ENCODE measurements at regions not wholly inside any gene's neighbourhood (a gene's known extent, or its start where the extent isn't known, plus 50 kb on each side); places are given as distances from the start of the nearest gene placed in this dataset.

DNA sequence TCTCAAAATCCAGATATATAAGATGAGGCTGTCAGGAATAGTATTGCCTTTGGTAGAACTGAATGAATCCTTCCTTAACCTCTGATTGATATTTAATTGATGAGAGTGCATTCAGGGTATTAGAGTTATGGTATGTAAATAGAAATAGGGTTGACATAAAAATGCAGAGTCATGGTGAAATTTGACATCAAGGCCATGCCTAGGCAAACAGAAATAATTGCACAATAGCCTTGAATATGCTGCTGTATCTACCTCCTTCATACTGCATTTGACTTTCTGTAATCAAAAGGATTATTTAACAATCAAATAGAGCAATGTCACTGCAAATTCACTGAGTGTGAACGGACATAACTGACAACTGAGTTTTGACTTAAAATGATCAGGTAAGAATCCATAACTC, 1316.3 kb downstream of the STIM2 start:
- no peaks in the 10 kb centered on the region for H3K36me3 Mint-ChIP-seq
- H3K4me3 Mint-ChIP-seq, result no peak overlapping the region

GRCh38 chr4:28177641-28178040, 1317.0 kb downstream of the STIM2 start:
- Mint-ChIP-seq H3K27me3 (no peaks in the 10 kb centered on the region), H3K27ac (no peak overlapping the region)

More for the DNA sequence above, 1316.3 kb downstream of the STIM2 start:
- Mint-ChIP-seq H3K9me3 (peaks cover 5% of the 10 kb centered on the region), H3K27me3 (no peaks in the 10 kb centered on the region), H3K4me1 (no peaks in the 10 kb centered on the region), H3K27ac (no peak overlapping the region)

GRCh38 chr4:28179126-28179525, 1318.5 kb downstream of the STIM2 start:
- no peak overlapping the region for H3K4me3 Mint-ChIP-seq
- H3K4me1 Mint-ChIP-seq, result no peaks in the 10 kb centered on the region

More at GRCh38 chr4:28177641-28178040, 1317.0 kb downstream of the STIM2 start:
- no peaks in the 10 kb centered on the region for H3K36me3 Mint-ChIP-seq
- H3K4me1 Mint-ChIP-seq, result no peaks in the 10 kb centered on the region
- H3K4me3 Mint-ChIP-seq, result no peak overlapping the region
- peaks cover 8% of the 10 kb centered on the region for H3K9me3 Mint-ChIP-seq

GRCh38 chr4:28209371-28209924, 1348.8 kb downstream of the STIM2 start:
- H3K4me3 Mint-ChIP-seq, result no peak overlapping the region

More at GRCh38 chr4:28179126-28179525, 1318.5 kb downstream of the STIM2 start:
- Mint-ChIP-seq H3K27ac (no peak overlapping the region), H3K36me3 (no peaks in the 10 kb centered on the region), H3K27me3 (no peaks in the 10 kb centered on the region), H3K9me3 (peaks cover 8% of the 10 kb centered on the region)

DNA sequence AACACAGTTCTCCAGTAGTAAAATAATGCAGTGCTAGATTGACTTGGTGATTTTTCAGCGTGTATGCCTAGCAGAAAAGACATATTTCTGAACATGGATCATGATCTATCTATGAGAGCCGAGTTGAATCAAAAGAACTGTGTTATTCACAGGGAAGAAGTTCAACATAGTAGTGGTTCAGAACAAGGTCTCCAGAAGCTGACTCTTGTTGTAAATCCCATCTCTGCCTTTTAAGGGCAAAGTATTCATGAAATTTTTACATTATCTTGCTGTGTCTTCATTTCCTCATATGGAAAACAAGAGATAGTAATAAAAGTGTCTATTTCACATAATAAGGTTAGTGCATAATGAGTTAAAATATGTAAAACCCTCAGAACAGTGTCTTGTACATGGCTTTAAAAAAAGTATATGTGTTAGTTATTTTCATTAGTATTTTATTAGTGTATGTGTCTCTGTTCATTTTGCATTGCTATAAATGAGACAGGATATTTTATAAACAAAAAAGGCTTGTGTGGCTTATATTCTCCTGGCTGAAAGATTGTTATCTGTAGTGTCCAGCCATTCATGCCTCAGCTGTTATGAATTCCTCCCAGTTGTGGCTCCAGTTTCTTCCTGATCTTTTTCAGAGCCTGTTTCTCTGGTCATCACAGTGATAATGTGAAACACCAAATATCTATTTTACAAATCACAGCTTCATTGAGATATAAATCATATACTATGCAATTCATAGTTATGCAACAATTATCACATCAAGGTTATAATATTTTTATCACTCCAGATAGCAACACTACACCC, 1351.2 kb downstream of the STIM2 start:
- Mint-ChIP-seq H3K4me1 (no peaks in the 10 kb centered on the region), H3K27ac (no peak overlapping the region), H3K9me3 (peaks cover 9% of the 10 kb centered on the region), H3K4me3 (no peak overlapping the region), H3K36me3 (no peaks in the 10 kb centered on the region), H3K27me3 (no peaks in the 10 kb centered on the region)

More at GRCh38 chr4:28209371-28209924, 1348.8 kb downstream of the STIM2 start:
- Mint-ChIP-seq H3K9me3 (peaks cover 9% of the 10 kb centered on the region), H3K27me3 (no peaks in the 10 kb centered on the region), H3K4me1 (no peaks in the 10 kb centered on the region), H3K36me3 (no peaks in the 10 kb centered on the region), H3K27ac (no peak overlapping the region)

DNA sequence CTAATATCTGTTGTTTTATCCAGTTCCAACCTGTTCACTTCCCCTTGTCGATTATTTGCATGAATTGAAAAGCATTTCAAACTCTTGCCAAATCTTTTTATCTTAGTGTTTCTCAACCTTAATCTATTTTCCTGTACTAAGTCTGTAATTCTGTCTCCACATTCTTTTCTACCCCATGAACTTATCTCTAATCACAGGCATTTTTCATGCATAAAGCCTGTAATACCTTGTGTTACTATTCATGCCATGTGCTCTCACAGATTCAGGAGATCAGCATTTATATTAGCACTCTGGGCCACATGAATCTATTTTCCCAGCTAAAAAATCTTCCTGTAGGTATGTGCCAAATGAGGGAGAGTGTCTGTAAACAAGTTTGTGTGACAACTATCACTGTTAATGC, 1360.9 kb downstream of the STIM2 start:
- Mint-ChIP-seq H3K27ac (no peak overlapping the region), H3K36me3 (no peaks in the 10 kb centered on the region), H3K27me3 (no peaks in the 10 kb centered on the region), H3K4me1 (no peaks in the 10 kb centered on the region), H3K9me3 (peaks cover 7% of the 10 kb centered on the region), H3K4me3 (no peak overlapping the region)

- H3K36me3 Mint-ChIP-seq, result no peaks in the 10 kb centered on the region
- peaks cover 7% of the 10 kb centered on the region for H3K9me3 Mint-ChIP-seq
- no peak overlapping the region for H3K4me3 Mint-ChIP-seq
- no peak overlapping the region for H3K27ac Mint-ChIP-seq
- no peaks in the 10 kb centered on the region for H3K27me3 Mint-ChIP-seq
- H3K4me1 Mint-ChIP-seq, result no peaks in the 10 kb centered on the region
These were observed 1364.4 kb downstream of the STIM2 start for GRCh38 chr4:28225050-28225449.

DNA sequence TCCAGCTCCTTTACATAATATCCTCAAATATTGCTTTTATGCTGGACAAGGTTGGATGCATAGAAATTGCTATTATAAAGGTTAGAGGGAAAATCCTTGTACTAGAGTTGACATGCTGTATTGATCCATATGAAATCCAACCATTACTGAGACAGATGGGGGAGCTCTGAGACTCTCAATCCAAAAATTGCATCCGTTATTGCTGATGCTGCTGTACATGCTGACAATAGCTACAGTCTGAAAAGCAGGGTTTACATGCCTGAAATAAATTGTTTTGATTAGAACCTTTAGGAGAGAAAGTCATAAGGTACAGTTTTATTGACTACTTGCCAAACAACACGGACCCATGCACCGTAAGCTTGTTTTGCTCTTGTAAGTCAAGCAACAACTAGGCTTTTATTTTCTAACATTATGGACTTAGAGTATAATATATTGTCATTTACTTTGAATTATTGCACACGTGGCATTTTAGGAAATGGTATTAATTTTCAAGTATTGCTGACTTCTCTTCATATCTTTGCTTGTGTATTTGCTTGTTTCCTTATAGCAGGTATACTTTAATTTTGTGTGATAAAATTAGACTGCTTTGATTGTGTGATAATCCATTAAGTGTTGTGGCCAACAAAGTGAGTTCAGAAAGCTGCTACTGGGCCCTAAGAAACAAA, 1365.2 kb downstream of the STIM2 start:
- Mint-ChIP-seq H3K27ac (no peak overlapping the region), H3K36me3 (no peaks in the 10 kb centered on the region), H3K4me1 (no peaks in the 10 kb centered on the region), H3K27me3 (no peaks in the 10 kb centered on the region), H3K4me3 (no peak overlapping the region), H3K9me3 (peaks cover 7% of the 10 kb centered on the region)

DNA sequence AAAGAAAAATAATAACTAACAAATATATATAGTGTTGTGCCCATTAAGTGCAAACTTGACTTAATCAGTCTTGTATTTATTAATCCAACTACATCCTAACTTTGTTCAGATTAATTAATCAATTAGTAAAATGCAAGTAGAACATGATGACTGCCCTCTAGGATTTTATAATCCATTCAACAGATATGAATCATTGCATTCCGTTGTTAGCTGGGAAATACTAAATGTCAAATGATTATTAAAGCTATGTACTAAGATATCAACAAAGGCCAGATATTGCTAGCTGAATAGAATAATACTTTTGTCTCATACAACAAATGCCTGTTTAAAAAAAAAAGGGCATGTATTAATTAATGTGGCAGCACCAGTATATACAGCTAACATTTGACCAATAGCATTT, 1366.3 kb downstream of the STIM2 start:
- no peaks in the 10 kb centered on the region for H3K27me3 Mint-ChIP-seq
- no peaks in the 10 kb centered on the region for H3K9me3 Mint-ChIP-seq
- no peak overlapping the region for H3K4me3 Mint-ChIP-seq
- no peak overlapping the region for H3K27ac Mint-ChIP-seq
- H3K36me3 Mint-ChIP-seq, result no peaks in the 10 kb centered on the region
- H3K4me1 Mint-ChIP-seq, result no peaks in the 10 kb centered on the region

DNA sequence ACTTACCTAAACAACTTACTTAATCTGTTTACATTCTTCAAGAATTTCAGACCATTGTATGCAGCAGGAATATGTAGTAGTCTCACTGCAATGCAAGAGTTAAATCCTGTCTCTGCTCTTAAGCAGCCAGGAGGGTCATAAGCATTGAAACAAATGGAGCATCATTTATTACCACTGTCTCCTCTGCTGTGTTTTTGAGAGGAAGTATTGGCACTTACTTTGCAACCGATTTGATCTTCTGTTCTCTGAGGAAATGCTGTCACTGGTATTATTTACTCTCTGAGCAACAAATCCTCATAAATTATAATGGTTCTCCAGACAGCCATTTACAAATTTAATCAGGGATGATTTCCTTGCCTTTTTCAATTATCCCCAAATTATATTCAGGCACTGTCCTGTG, 1367.1 kb downstream of the STIM2 start:
- Mint-ChIP-seq H3K36me3 (no peaks in the 10 kb centered on the region), H3K4me1 (no peaks in the 10 kb centered on the region), H3K27me3 (no peaks in the 10 kb centered on the region), H3K9me3 (no peaks in the 10 kb centered on the region), H3K4me3 (no peak overlapping the region), H3K27ac (no peak overlapping the region)

DNA sequence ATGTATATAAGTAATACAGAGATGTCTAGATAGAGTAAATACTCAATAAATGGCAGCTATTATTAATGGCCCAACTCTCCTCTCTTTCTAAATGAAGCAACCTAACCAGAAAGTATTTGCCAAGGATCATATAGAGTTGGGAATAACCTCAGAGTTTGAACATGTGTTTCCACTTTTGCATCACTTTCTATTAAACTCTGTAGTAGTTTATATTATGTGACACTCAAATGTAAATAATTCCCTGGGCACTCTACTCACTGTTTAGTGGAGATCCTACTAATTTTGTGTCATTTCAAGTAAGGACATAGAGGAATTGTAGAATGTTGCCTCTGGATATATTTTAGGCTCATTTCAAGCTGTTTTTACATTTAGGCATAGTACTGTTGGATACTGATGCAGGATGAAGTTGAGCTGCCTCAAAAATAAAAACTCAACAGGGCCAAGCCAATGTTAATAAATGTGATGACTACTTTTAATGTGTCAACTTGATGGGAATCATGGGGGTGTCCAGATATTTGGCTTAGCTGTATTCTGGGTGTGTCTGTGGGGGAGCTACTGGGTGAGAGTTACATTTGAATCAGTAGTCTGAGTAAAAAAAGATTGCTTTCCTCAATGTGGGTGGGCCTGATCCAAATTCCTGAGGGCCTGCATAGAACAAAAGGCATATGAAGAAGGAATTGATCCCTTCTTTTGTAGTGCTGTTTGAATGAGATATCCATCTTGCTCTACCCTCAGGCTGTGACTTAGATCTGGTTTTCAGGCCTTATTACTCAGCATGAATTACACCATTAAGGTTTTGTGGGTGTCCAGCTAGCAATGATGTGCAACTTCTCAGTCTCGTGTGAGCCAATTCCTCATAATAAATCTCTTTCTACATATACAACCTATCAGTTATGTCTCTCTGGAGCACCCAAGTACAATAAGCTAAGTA, 1368.2 kb downstream of the STIM2 start:
- Mint-ChIP-seq H3K27me3 (no peaks in the 10 kb centered on the region), H3K36me3 (no peaks in the 10 kb centered on the region), H3K27ac (no peak overlapping the region), H3K4me1 (no peaks in the 10 kb centered on the region), H3K9me3 (no peaks in the 10 kb centered on the region), H3K4me3 (no peak overlapping the region)

DNA sequence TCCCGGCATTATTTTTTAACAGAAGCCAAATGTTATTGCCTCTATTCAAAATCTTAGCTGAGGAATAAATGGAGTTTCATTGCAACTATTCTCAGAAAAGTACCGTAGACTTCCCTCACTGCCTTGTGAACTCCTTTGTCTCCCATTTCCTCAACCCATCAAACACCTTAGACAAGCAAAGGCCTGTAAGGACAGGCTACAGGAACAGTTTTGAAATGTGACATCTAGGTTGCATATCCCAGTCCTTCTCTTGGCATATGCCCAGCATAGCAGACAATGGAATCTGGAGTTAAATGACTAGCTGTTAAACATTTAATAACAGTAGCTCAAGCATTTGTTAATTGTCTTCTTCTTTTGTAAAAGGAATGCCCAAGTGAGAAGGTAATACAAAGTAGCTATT, 1371.7 kb downstream of the STIM2 start:
- Mint-ChIP-seq H3K9me3 (no peaks in the 10 kb centered on the region), H3K27me3 (no peaks in the 10 kb centered on the region), H3K4me1 (no peaks in the 10 kb centered on the region), H3K27ac (no peak overlapping the region), H3K4me3 (no peak overlapping the region), H3K36me3 (no peaks in the 10 kb centered on the region)

DNA sequence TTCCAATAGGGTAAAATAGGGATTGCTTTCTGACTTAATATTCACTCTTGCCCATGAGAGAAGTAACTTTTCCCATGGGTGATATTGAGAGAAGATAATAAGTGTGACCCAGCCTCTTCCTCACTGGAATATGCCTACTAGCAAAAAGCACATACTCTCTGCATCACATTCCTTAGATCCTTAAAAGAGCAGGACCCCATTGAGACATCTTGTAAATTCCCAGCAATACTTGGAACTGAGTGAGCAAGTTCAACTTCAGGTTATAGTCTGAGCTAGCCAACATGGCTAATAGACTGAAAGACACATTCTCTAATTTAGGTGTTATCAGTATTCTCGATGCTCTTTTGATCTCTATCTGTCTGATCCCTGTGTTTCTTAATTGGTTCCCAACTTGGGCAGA, 1372.3 kb downstream of the STIM2 start:
- Mint-ChIP-seq H3K27ac (no peak overlapping the region), H3K9me3 (no peaks in the 10 kb centered on the region), H3K27me3 (no peaks in the 10 kb centered on the region), H3K36me3 (no peaks in the 10 kb centered on the region), H3K4me3 (no peak overlapping the region), H3K4me1 (no peaks in the 10 kb centered on the region)

DNA sequence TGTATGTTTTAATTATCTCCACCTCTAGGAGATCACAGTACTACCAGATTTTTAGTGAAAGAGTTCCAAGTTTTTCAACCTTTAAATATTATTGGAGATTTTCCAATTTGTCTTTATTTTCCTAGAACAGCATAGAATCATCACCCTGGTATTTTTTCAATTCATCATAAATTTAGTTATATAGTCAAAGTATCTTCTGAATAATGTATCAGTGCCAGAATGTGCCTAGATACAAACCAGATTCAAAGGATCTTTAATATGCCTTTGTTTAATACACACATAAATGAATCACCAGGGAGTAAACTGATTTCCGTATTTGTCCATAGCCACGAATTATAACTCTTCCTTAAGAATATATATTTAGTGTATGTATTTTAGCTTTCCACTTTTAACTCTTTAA, 1373.1 kb downstream of the STIM2 start:
- Mint-ChIP-seq H3K27me3 (no peaks in the 10 kb centered on the region), H3K4me3 (no peak overlapping the region), H3K4me1 (no peaks in the 10 kb centered on the region), H3K9me3 (no peaks in the 10 kb centered on the region), H3K36me3 (no peaks in the 10 kb centered on the region), H3K27ac (no peak overlapping the region)

DNA sequence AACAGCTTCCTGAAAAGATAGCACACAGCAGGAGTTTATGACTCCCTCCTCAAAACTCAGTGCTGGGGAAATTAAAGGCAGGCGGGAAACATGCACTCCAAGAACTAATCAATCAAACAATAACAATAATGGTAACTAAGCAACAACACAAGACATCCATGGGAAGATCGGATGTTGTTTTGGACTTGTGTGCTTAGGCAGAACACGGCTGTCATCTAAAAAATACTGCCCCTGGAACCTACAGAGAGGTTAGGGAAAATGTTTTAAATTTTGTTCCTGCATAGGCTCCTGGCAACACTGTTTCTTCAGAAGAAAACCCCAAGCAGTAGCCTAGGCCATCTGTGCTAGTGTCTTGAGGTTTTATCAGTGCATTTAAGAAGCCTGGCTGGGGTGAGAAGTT, 1378.2 kb downstream of the STIM2 start:
- Mint-ChIP-seq H3K9me3 (no peaks in the 10 kb centered on the region), H3K27ac (no peak overlapping the region), H3K36me3 (no peaks in the 10 kb centered on the region), H3K27me3 (no peaks in the 10 kb centered on the region), H3K4me1 (no peaks in the 10 kb centered on the region), H3K4me3 (no peak overlapping the region)

Data from activated naive CD4-positive, alpha-beta T cell treated with anti-CD3 and anti-CD28 coated beads, Interleukin-2, amount 50 U/mL, for 24 hours (primary cell).